Colonic mucosa (tissue), 4 donors: ENCODE measurements at regions not wholly inside any gene's neighbourhood (a gene's known extent, or its start where the extent isn't known, plus 50 kb on each side); places are given as distances from the start of the nearest gene placed in this dataset.
"Not testable (repeated sequence)": the region's sequence is repeated elsewhere in the genome, so short reads cannot be mapped to it uniquely, and the experiment has no call there.

Experiments
- DNase-seq: peaks from one replicate; pipeline ENCODE4 v3.0.0-alpha.2; 2020
- H3K27ac ChIP-seq: fragments of 200-600 bp; one replicate; pipeline ENCODE4 v1.8.0; 2021
- H3K27me3 ChIP-seq: fragments of 200-600 bp; one replicate; pipeline ENCODE4 v1.8.0; 2021
- H3K36me3 ChIP-seq: fragments of 200-600 bp; one replicate; pipeline ENCODE4 v1.8.0; 2021
- H3K4me1 ChIP-seq: fragments of 200-600 bp; one replicate; pipeline ENCODE4 v1.8.0; 2021; ENCODE audit warnings: mild to moderate bottlenecking
- H3K4me3 ChIP-seq: fragments of 200-600 bp; one replicate; pipeline ENCODE4 v1.8.0; 2021
- H3K9ac ChIP-seq, 2 donors: one replicate each; pipeline ENCODE4 v1.7.0; 2013; ENCODE audit warnings: control low read depth in 2 of 2, low read depth in 2 of 2, low read length in 2 of 2
- H3K9me3 ChIP-seq: fragments of 200-600 bp; one replicate; pipeline ENCODE4 v1.8.0; 2021
- intact Hi-C: fragments of 100-400 bp; cut with DNase I; formaldehyde crosslinking; loops from one replicate; pipeline ENCODE4 v1.14.1; 2022
- TF ChIP-seq, protein P1 (sequence below): fragments of 200-600 bp; IDR thresholded peaks from one replicate; pipeline ENCODE4 v1.8.0; 2022; ENCODE audit warnings: antibody characterized with exemption, mild to moderate bottlenecking
- donor health status: healthy.
- donor health status: DM: no; HTN: no; CAD: no.
- donor health status: DM: no; HTN: no; CAD: no.

DNA sequence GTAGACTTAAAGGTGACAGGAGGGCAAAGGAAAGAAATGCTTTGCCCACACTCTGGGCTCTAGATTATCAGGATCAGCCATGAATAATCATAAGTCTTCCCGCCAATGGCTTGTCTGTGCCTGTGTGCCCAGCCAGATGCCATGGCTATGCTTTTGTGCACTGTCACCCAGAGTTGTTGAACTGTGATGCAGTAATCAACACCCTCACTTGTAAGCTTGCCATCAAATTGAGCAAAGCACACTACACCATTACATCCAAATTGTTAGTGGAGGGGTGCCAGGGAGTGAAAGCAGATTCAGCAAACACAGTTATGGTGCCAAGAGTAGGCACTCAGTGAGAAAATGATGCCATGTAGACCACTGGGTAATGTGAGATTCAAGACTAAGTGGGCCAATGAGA, 845.3 kb upstream of the MIR17HG start:
- Histone ChIP-seq H3K4me3 (no peak overlapping the region), H3K27ac (no peak overlapping the region), H3K36me3 (no peaks in the 10 kb centered on the region), H3K9me3 (no peaks in the 10 kb centered on the region), H3K9ac (no peak overlapping the region), H3K4me1 (no peaks in the 10 kb centered on the region), H3K27me3 (no peaks in the 10 kb centered on the region)
- TF ChIP-seq, protein P1, sequence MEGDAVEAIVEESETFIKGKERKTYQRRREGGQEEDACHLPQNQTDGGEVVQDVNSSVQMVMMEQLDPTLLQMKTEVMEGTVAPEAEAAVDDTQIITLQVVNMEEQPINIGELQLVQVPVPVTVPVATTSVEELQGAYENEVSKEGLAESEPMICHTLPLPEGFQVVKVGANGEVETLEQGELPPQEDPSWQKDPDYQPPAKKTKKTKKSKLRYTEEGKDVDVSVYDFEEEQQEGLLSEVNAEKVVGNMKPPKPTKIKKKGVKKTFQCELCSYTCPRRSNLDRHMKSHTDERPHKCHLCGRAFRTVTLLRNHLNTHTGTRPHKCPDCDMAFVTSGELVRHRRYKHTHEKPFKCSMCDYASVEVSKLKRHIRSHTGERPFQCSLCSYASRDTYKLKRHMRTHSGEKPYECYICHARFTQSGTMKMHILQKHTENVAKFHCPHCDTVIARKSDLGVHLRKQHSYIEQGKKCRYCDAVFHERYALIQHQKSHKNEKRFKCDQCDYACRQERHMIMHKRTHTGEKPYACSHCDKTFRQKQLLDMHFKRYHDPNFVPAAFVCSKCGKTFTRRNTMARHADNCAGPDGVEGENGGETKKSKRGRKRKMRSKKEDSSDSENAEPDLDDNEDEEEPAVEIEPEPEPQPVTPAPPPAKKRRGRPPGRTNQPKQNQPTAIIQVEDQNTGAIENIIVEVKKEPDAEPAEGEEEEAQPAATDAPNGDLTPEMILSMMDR = no peak
- no peak for DNase-seq
- intact Hi-C loops = no loop called here

DNA sequence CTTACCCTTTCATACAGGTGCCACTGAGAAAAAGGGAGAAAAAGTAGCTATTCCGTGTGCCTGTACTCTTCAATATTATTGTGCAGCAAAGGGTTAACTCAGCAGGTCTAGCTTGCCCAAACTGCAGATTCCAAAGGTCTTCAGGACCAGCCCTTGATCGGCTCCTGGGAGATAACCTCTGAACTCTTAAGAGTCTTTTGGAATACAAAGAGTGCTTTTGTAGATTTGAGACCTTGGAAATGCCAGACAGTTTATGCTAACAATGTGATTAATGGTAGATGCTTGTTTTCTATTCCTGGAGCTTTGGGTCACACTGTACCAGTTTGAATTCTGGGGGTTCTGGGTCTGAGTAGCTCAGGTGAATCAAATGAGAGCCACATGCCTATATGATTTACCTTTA, 844.7 kb upstream of the MIR17HG start:
- H3K27ac ChIP-seq = no peak overlapping the region
- TF ChIP-seq, protein P1 = no peak
- no peaks in the 10 kb centered on the region for H3K4me1 ChIP-seq
- no peaks in the 10 kb centered on the region for H3K27me3 ChIP-seq
- DNase-seq = no peak
- no peak overlapping the region for H3K4me3 ChIP-seq
- no peaks in the 10 kb centered on the region for H3K36me3 ChIP-seq
- no peaks in the 10 kb centered on the region for H3K9me3 ChIP-seq
- intact Hi-C loops = no loop called here
- H3K9ac ChIP-seq = no peak overlapping the region

DNA sequence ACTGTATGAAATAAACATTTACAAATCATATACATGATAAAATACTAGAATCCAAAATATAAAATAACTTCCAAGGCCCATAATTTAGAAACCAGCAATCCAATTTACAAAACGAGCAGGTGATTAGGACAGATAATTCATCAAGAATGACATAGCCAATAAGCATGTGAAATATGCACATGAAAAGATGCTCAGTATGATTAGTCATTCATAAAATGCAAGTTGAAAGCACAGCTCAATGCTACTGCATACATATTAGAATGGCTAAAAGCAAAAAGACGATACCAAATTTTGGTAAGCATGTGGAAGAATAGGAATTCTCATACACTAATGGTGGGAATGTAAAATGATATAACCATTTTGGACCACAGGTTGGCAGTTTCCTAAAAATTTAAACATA, 837.2 kb upstream of the MIR17HG start:
- intact Hi-C loops = no loop called here
- TF ChIP-seq, protein P1 = no peak
- no peaks in the 10 kb centered on the region for H3K9me3 ChIP-seq

DNA sequence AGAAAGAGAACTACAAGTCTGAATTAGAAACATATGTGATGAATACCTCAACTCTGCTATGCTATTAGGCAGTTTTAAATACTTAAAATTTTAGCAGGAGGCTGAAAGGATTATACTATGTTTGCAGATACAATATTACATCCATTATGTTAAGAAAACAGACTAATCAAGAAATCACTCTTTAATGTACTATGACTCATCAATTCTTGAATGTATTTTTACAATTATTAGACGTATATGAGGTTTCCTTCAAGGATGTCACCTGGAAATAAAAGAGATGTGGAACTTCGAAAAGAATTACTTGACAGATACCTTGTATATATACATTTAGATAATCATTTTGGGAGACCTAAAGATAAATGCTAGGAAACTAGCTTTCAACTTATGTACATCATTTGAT, 835.6 kb upstream of the MIR17HG start:
- no peaks in the 10 kb centered on the region for H3K36me3 ChIP-seq
- TF ChIP-seq, protein P1 = no peak
- intact Hi-C loops = no loop called here
- H3K9ac ChIP-seq = no peak overlapping the region
- H3K9me3 ChIP-seq = no peaks in the 10 kb centered on the region
- H3K4me1 ChIP-seq = no peaks in the 10 kb centered on the region
- no peak overlapping the region for H3K4me3 ChIP-seq
- H3K27me3 ChIP-seq = no peaks in the 10 kb centered on the region
- no peak for DNase-seq
- no peak overlapping the region for H3K27ac ChIP-seq

More for the DNA sequence above, 837.2 kb upstream of the MIR17HG start:
- no peak for DNase-seq
- Histone ChIP-seq H3K9ac (no peak overlapping the region), H3K36me3 (no peaks in the 10 kb centered on the region), H3K4me3 (no peak overlapping the region), H3K27ac (no peak overlapping the region), H3K4me1 (no peaks in the 10 kb centered on the region), H3K27me3 (no peaks in the 10 kb centered on the region)

DNA sequence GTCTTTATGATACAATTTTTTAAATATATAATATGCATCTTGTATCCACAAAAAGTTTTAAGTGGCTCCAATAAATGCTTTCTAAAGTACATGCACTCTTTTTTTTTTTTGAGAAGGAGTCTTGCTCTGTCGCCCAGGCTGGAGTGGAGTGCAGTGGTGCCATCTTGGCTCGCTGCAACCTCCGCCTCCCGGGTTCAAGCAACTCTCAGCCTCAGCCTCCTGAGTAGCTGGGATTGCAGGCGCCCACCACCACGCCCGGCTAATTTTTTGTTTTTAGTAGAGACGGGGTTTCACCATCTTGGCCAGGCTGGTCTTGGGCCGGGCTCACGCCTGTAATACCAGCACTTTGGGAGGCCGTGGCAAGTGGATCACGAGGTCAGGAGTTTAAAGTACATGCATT, 832.8 kb upstream of the MIR17HG start:
- intact Hi-C loops, H3K9me3 ChIP-seq, DNase-seq, H3K36me3 ChIP-seq, H3K4me3 ChIP-seq, H3K9ac ChIP-seq, H3K4me1 ChIP-seq, H3K27ac ChIP-seq, H3K27me3 ChIP-seq: not testable (repeated sequence)

DNA sequence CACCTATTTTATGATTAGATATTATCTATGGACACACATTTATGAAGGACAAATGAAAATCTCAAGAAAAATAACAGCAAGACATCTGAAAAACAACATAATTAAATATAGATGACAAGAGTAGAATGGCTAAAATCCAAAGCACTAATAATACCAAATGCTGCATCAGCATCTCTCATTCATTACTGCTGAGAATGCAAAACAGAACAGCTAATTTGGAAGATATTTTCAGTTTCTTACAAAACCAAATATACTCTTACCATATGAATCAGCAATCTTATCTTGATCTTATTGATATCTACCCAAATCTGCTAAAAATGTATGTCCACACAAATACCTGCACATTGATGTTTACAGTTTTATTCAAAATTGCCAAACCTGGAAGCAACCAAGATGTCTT, 829.1 kb upstream of the MIR17HG start:
- Histone ChIP-seq H3K27ac (no peak overlapping the region), H3K27me3 (no peaks in the 10 kb centered on the region), H3K4me1 (no peaks in the 10 kb centered on the region), H3K9ac (no peak overlapping the region), H3K36me3 (no peaks in the 10 kb centered on the region), H3K4me3 (no peak overlapping the region), H3K9me3 (no peaks in the 10 kb centered on the region)
- DNase-seq = no peak
- intact Hi-C loops = no loop called here
- TF ChIP-seq, protein P1 = no peak
